GM19452 (cell line): ENCODE measurements at regions not wholly inside any gene's neighbourhood (a gene's known extent, or its start where the extent isn't known, plus 50 kb on each side); places are given as distances from the start of the nearest gene placed in this dataset.

Source experiments
- ATAC-seq: cut with Tn5 transposase; IDR thresholded peaks from one replicate; pipeline ENCODE4 v1.9.1; 2021; ENCODE audit not compliant: unreplicated experiment

- no peak for ATAC-seq
These were observed 1038.6 kb upstream of the AGA start for GRCh38 chr4:178480881-178481280.

DNA sequence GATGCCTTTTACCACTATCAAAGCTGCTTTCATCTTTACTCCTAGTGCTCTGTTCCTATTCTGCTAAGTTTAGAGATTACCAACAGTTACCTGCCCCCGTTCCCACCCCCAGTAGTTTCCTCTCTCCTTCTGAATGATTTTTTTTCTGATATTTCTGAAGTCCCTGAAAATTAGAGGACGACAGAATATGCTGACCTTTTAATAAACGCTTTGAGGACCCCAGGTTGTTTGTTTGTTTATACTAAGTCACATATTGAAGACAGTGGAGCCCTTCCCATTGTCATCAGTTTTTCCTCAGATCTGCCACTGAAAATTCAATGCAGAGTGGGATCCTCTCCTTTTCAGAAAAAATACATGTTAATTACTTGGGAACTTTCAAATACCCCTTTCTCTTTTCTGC, 1039.3 kb upstream of the AGA start:
- ATAC-seq, result no peak

GRCh38 chr4:178523038-178523437, 1080.8 kb upstream of the AGA start:
- no peak for ATAC-seq

DNA sequence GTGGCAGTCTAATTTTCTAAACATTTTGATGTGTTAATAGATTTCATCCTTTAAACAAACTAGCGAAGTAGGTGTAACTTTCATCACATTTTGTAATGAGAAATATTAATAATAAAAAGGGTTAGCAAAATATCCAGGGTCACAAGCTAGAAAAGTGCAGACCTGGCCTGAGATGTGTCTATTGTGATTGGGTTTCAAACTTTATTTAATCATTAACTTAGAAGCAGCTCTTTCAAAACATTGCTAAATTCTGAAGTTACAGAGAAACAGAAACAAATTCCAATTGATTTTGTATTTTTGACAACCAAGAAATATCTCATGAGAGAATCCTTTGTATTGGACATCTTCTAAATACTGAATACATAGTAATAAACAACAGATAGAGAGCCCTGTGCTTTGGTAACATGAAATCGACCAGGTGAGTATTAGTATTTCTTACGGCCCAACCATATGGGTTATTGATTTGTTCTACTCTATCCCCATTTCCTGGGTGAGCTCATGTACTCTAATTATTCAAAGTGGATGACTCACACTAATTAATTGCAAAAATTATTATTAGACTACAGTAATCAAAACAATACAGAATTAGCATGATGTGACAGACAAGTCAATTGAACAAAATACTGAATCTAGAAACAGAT, 1093.8 kb upstream of the AGA start:
- ATAC-seq, result no peak

GRCh38 chr4:178553201-178553600, 1111.0 kb upstream of the AGA start:
- no peak for ATAC-seq

DNA sequence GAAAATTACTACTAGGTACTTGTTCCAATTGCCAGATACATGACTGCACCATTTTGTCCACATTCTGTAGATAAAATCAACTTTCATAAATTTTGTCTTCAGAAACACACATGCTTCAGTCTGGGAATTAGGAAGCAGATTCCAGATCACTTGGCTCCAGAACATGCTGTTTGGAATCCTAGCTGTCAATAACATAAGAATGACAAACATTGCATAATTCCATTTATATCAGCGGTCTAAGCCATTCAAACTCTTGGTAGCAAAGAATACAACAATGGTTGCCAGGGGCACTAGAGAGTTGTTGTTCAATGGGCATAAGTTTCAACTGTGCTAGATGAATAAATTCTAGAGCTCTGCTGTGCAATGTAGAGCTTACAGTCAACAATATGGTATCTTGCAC, 1112.1 kb upstream of the AGA start:
- ATAC-seq, result no peak

DNA sequence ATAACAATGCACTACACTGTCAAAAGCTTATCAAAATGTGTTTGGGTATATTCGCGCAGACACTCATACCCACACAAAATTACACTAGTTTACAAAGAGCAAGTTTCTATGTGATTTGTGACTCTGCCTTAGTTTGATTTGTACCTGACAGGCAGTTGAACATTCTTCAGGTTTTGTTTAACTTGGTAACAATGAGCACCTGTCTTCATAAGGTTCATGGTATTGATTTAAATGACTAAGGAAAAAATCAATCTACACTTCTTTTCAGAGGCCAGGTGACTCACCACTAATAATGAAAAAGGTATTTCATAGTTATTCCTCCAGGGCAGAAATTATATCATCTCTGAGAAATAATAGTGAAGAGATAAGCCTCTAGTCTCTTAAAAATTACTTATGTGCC, 1114.6 kb upstream of the AGA start:
- no peak for ATAC-seq

DNA sequence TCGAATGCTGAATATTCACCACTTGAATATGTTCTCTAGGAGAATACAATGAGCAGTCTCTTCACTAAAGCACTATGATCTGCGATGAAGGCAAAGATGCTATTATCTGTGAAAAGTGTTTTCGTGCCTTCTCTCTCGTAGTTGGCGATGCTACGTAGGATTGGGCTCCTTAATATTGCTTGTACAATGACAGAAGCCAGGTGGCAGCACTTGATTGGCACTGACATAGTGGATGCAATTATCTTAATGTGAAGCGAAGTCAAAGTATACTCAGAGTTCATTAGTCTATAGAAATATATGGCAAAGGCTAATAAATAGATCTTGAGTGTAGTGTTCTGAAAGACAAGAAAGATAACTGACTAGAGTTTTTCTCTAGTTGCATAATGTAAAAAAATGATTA, 1135.7 kb upstream of the AGA start:
- ATAC-seq, result no peak

- ATAC-seq, result no peak
These were observed 1153.4 kb upstream of the AGA start for GRCh38 chr4:178595500-178596138.

GRCh38 chr4:178598672-178599071, 1156.4 kb upstream of the AGA start:
- no peak for ATAC-seq

GRCh38 chr4:178599521-178599920, 1157.3 kb upstream of the AGA start:
- no peak for ATAC-seq

DNA sequence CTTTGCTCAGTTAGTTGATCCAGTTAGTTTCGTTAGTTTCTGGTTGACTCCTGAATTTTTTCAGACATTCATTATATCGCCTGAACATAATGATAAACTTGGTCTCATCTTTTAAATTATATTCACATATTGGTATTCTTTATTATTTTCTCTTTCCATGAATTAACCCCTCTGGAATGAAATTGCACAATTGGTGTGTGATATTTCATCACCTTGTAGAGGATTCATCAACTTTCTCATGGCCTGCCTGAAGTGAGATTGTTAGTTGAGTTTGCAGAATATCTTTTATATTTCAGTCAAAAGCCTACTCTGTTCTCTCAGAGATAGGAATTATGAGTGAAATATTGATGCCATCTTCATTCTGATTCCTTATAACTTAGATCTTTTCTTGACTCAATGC, 1160.6 kb upstream of the AGA start:
- ATAC-seq, result no peak

GRCh38 chr4:178611062-178611461, 1168.8 kb upstream of the AGA start:
- no peak for ATAC-seq

GRCh38 chr4:178612733-178613132, 1170.5 kb upstream of the AGA start:
- ATAC-seq, result no peak

GRCh38 chr4:178632415-178632814, 1190.2 kb upstream of the AGA start:
- no peak for ATAC-seq

- no peak for ATAC-seq
These were observed 1191.0 kb upstream of the AGA start for GRCh38 chr4:178633263-178633662.

GRCh38 chr4:178664621-178665020, 1222.4 kb upstream of the AGA start:
- no peak for ATAC-seq

- no peak for ATAC-seq
These were observed 1223.7 kb upstream of the AGA start for GRCh38 chr4:178665916-178666315.

DNA sequence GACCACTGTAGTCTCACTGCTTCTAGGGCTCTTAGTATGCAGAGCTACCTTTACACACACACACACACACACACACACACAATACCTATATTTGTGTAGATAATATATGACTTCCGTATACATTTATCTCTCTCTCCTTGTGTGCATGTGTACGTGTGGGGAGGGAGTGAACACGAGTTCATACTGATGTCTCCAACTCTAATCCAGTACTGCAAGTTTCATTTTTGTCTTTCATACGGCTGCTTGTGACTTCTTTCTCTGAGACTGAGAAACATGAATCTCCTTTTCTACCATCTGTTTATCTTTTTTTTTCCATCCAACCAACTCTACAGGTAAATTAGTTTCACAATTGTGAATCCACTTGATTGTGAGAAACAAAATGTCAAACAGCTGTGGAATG, 1229.5 kb upstream of the AGA start:
- ATAC-seq, result no peak

GRCh38 chr4:178672512-178672911, 1230.3 kb upstream of the AGA start:
- ATAC-seq, result no peak

GRCh38 chr4:178681871-178682270, 1239.6 kb upstream of the AGA start:
- no peak for ATAC-seq

DNA sequence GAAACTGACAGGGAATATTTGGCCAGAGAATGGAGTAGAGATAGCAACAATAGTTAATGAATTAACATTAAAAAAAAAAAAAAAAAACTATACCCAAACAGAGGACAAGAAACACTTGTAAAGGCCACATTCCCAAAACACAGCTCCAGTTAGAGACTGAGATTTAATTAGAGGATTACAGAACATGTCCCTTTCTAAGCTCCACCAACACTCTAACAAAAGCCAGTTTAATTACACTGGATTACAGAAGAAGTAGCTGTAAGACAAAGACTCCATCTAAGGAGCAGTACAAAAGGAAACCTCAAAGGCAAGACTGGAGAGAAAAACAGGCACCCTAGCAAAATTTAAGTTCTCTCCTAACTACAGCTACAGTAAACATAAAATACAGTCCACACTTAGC, 1247.7 kb upstream of the AGA start:
- no peak for ATAC-seq

DNA sequence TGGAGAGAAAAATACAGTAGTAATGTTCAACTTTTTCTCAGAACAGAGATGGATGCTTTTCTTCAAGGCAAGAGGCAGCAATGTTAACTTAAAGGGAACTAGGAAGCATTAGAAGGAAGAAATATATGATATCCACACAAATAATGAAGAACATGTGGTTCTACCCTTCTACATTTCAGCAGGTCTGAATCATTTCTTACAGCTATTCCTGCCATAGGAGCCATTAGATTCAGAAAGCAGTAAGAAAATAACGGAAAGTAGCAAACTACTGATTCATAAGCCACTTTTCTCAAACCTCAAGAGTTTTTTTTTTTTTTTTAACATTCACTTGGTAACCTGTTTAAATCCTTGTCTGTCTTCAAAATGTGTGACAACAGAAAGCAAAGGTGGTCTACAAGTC, 1251.6 kb upstream of the AGA start:
- ATAC-seq, result no peak
